Peyer's patch (tissue), 4 donors: ENCODE measurements at regions not wholly inside any gene's neighbourhood (a gene's known extent, or its start where the extent isn't known, plus 50 kb on each side); places are given as distances from the start of the nearest gene placed in this dataset.

Source experiments
- DNase-seq, 3 donors: peaks; one replicate each; pipeline ENCODE4 v3.0.0-alpha.2; 2017 to 2019
- H3K27ac ChIP-seq, 4 donors: fragments of 200-600 bp; sonication (generic); one replicate each; pipeline ENCODE4 v1.5.1; 2016 to 2019
- H3K27me3 ChIP-seq, 2 donors: fragments of 200-600 bp; sonication (generic); one replicate each; pipeline ENCODE4 v1.5.1; 2019
- H3K36me3 ChIP-seq, 3 donors: fragments of 200-600 bp; sonication (generic); one replicate each; pipeline ENCODE4 v1.5.1; 2016 to 2019
- H3K4me1 ChIP-seq, 4 donors: fragments of 200-600 bp; sonication (generic); one replicate each; pipeline ENCODE4 v1.5.1; 2016 to 2019
- H3K4me3 ChIP-seq, 4 donors: fragments of 200-600 bp; sonication (generic); 1 replicate in 3 of 4; 2 replicates in 1 of 4; pipeline ENCODE4 v1.5.1; 2016 to 2019; ENCODE audit warnings: mild to moderate bottlenecking in 1 of 4
- H3K9me3 ChIP-seq, 4 donors: fragments of 200-600 bp; sonication (generic); one replicate each; pipeline ENCODE4 v1.5.1; 2016 to 2019; ENCODE audit warnings: mild to moderate bottlenecking in 1 of 4
- CTCF ChIP-seq, 6 experiments: fragments of 450-650 bp in 4 of 6; fragments of 200-600 bp in 2 of 6; sonication (generic) in 1 of 6; IDR thresholded peaks; one replicate each; pipeline ENCODE4 v1.5.1; 2017 to 2019; ENCODE audit warnings: antibody characterized with exemption in 6 of 6, mild to moderate bottlenecking in 3 of 6, moderate library complexity in 1 of 6
- POLR2A ChIP-seq, 2 donors: fragments of 450-650 bp; IDR thresholded peaks; one replicate each; pipeline ENCODE4 v1.5.1; 2017; ENCODE audit warnings: antibody characterized with exemption in 2 of 2, mild to moderate bottlenecking in 2 of 2, moderate library complexity in 2 of 2

- Histone ChIP-seq H3K27ac (no peak overlapping the region), H3K4me3 (no peak overlapping the region), H3K9me3 (no peaks in the 10 kb centered on the region), H3K36me3 (no peaks in the 10 kb centered on the region), H3K27me3 (no peaks in the 10 kb centered on the region), H3K4me1 (no peaks in the 10 kb centered on the region)
- no peak for TF ChIP-seq POLR2A (IDR thresholded peaks at IDR 0.05)
- TF ChIP-seq CTCF (IDR thresholded peaks at IDR 0.05), result peak in 2 of 6 experiments; percentile 19 to 21
- no peak for DNase-seq
These were observed 204.6 kb downstream of the PDGFRA start for GRCh38 chr4:54433686-54434085.

- DNase-seq, result peak in 1 of 3 donors; percentile 45
- TF ChIP-seq POLR2A (IDR thresholded peaks at IDR 0.05) (no peak), CTCF (IDR thresholded peaks at IDR 0.05) (no peak)
- Histone ChIP-seq H3K9me3 (no peaks in the 10 kb centered on the region), H3K4me3 (no peak overlapping the region), H3K36me3 (no peaks in the 10 kb centered on the region), H3K4me1 (no peaks in the 10 kb centered on the region), H3K27me3 (no peaks in the 10 kb centered on the region), H3K27ac (peak overlapping the region in 1 of 4 donors; percentile 45)
These were observed 210.7 kb downstream of the PDGFRA start for GRCh38 chr4:54439831-54440243.

GRCh38 chr4:54440394-54441136 lies 211.5 kb downstream of the PDGFRA start:
- no peak overlapping the region for H3K4me3 ChIP-seq
- no peak for TF ChIP-seq POLR2A (IDR thresholded peaks at IDR 0.05)
- peak in 5 of 6 experiments; percentile 19 to 49 (median 45) for TF ChIP-seq CTCF (IDR thresholded peaks at IDR 0.05)
- H3K9me3 ChIP-seq, result no peaks in the 10 kb centered on the region
- no peak overlapping the region for H3K27ac ChIP-seq
- H3K27me3 ChIP-seq, result no peaks in the 10 kb centered on the region
- no peaks in the 10 kb centered on the region for H3K36me3 ChIP-seq
- H3K4me1 ChIP-seq, result no peaks in the 10 kb centered on the region
- DNase-seq, result no peak

GRCh38 chr4:54445866-54446265 lies 211.9 kb upstream of the KIT start:
- TF ChIP-seq CTCF (IDR thresholded peaks at IDR 0.05) (no peak), POLR2A (IDR thresholded peaks at IDR 0.05) (no peak)
- Histone ChIP-seq H3K36me3 (no peaks in the 10 kb centered on the region), H3K27ac (no peak overlapping the region), H3K9me3 (no peaks in the 10 kb centered on the region), H3K27me3 (no peaks in the 10 kb centered on the region), H3K4me3 (no peak overlapping the region), H3K4me1 (no peaks in the 10 kb centered on the region)
- no peak for DNase-seq

- Histone ChIP-seq H3K4me3 (no peak overlapping the region), H3K9me3 (no peaks in the 10 kb centered on the region), H3K4me1 (no peaks in the 10 kb centered on the region), H3K27ac (no peak overlapping the region), H3K36me3 (no peaks in the 10 kb centered on the region), H3K27me3 (no peaks in the 10 kb centered on the region)
- no peak for TF ChIP-seq CTCF (IDR thresholded peaks at IDR 0.05)
- no peak for TF ChIP-seq POLR2A (IDR thresholded peaks at IDR 0.05)
- DNase-seq, result no peak
These were observed 211.2 kb upstream of the KIT start for GRCh38 chr4:54446581-54446980.
